ENCODE measurements at regions not wholly inside any gene's neighbourhood (a gene's known extent, or its start where the extent isn't known, plus 50 kb on each side); places are given as distances from the start of the nearest gene placed in this dataset.
"Not testable (repeated sequence)": the region's sequence is repeated elsewhere in the genome, so short reads cannot be mapped to it uniquely, and the experiment has no call there.

DNA sequence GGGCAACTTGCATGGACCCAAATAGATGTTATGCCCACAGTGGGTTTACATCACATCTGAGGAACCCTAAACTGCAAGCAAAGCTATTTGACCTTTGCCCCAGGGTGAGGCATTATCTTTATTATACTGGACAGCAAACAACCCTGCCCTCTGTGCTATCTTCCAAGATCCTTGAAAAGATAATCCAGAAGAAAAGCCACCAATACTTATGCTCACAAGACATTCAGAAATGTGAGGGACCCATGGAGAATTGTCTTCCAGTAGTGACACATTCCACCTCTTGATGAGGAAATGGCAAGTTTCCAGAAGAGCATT lies 53.0 kb upstream of the NDUFV2 start:
- Histone ChIP-seq H3K36me3 (replicated peaks in 1 of 2; ENCODE audit: control extremely low read depth in 1 of 2, control insufficient read depth in 1 of 2, extremely low read depth in 1 of 2, insufficient read depth in 2 of 2, low read length in 1 of 2) (no peaks in the 10 kb centered on the region), H3K79me2 (ENCODE audit: control insufficient read depth, insufficient read depth, low read length) (no peaks in the 10 kb centered on the region), H3K27me3 (replicated peaks in 1 of 4; ENCODE audit: control extremely low read depth in 1 of 4, control insufficient read depth in 3 of 4, insufficient read depth in 4 of 4, low read length in 3 of 4) (no peaks in the 10 kb centered on the region), H3K27ac (ENCODE audit: low read length in 2 of 2) (no peak overlapping the region), H3K9ac (ENCODE audit: low read length) (no peak overlapping the region), H3K4me3 (ENCODE audit: control extremely low read depth in 1 of 5, extremely low read depth in 1 of 5, insufficient read depth in 1 of 5, low read depth in 2 of 5, low read length in 4 of 5) (no peak overlapping the region), H3K4me1 (ENCODE audit: control insufficient read depth in 2 of 2, insufficient read depth in 2 of 2, low read length in 2 of 2) (no peaks in the 10 kb centered on the region), H4K20me1 (ENCODE audit: control insufficient read depth, insufficient read depth, low read length, poor library complexity, severe bottlenecking) (no peaks in the 10 kb centered on the region), H3K4me2 (replicated peaks; ENCODE audit: low read depth, low read length, poor library complexity, severe bottlenecking) (no peak overlapping the region), H2AFZ (ENCODE audit: insufficient read depth, low read depth, low read length, poor library complexity, severe bottlenecking) (no peak overlapping the region), H3K9me3 (ENCODE audit: control extremely low read depth in 1 of 3, control insufficient read depth in 2 of 3, insufficient read depth in 1 of 3, low read length in 2 of 3) (peaks cover 1 to 14% (median 9%) of the 10 kb centered on the region in 3 donors)
- Mint-ChIP-seq H3K4me1 (no peaks in the 10 kb centered on the region), H3K4me3 (no peak overlapping the region), H3K27ac (no peak overlapping the region), H3K9me3 (ENCODE audit: insufficient read depth) (peaks cover 9% of the 10 kb centered on the region), H3K27me3 (no peaks in the 10 kb centered on the region)
- no peak for TF ChIP-seq EZH2 (IDR thresholded peaks at IDR 0.05; ENCODE audit: borderline replicate concordance, insufficient read depth, low read depth, low read length, poor library complexity, severe bottlenecking)
- TF ChIP-seq, protein P1, sequence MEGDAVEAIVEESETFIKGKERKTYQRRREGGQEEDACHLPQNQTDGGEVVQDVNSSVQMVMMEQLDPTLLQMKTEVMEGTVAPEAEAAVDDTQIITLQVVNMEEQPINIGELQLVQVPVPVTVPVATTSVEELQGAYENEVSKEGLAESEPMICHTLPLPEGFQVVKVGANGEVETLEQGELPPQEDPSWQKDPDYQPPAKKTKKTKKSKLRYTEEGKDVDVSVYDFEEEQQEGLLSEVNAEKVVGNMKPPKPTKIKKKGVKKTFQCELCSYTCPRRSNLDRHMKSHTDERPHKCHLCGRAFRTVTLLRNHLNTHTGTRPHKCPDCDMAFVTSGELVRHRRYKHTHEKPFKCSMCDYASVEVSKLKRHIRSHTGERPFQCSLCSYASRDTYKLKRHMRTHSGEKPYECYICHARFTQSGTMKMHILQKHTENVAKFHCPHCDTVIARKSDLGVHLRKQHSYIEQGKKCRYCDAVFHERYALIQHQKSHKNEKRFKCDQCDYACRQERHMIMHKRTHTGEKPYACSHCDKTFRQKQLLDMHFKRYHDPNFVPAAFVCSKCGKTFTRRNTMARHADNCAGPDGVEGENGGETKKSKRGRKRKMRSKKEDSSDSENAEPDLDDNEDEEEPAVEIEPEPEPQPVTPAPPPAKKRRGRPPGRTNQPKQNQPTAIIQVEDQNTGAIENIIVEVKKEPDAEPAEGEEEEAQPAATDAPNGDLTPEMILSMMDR (IDR thresholded peaks at IDR 0.05) = no peak
- intact Hi-C loops (cut with micrococcal nuclease) = no loop called here
- POLR2A ChIA-PET = no interaction called here
- ATAC-seq (ENCODE audit: low read depth) (no peak), DNase-seq (no peak)
- CTCF ChIA-PET = no interaction called here

DNA sequence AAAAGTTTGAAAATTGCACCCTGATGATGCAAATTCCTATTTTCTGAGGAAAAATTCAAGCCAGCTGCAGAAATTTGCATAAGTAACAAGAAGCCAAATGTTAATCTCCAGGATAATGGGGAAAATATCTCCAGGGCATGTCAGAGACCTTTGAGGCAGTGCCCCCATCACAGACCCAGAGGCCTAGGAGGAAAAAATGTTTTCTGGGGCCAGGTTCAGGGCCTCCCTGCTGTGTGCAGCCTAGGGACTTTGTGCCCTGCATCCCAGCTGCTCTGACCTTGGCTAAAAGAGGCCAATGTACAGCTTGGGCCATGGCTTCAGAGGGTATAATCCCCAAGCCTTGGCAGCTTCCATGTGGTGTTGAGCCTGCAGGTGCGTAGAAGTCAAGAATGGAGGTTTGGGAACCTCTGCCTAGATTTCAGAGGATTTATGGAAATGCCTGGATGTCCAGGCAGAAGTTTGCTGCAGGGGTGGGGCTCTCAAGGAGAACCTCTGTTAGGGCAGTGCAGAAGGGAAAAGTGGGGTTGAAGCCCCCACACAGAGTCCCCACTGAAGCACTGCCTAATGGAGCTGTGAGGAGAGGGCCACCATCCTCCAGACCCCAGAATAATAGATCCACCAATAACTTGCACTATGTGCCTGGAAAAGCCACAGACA lies 51.7 kb upstream of the NDUFV2 start:
- H3K36me3 ChIP-seq (replicated peaks in 1 of 2; ENCODE audit: control extremely low read depth in 1 of 2, control insufficient read depth in 1 of 2, extremely low read depth in 1 of 2, insufficient read depth in 2 of 2, low read length in 1 of 2); H3K9me3 Mint-ChIP-seq (ENCODE audit: insufficient read depth); POLR2A ChIA-PET; H4K20me1 ChIP-seq (ENCODE audit: control insufficient read depth, insufficient read depth, low read length, poor library complexity, severe bottlenecking); DNase-seq; H3K4me3 Mint-ChIP-seq; H3K27ac ChIP-seq (ENCODE audit: low read length in 2 of 2); H2AFZ ChIP-seq (ENCODE audit: insufficient read depth, low read depth, low read length, poor library complexity, severe bottlenecking); H3K27ac Mint-ChIP-seq; CTCF ChIA-PET; H3K4me1 Mint-ChIP-seq; H3K9ac ChIP-seq (ENCODE audit: low read length); H3K27me3 ChIP-seq (replicated peaks in 1 of 4; ENCODE audit: control extremely low read depth in 1 of 4, control insufficient read depth in 3 of 4, insufficient read depth in 4 of 4, low read length in 3 of 4); ATAC-seq (ENCODE audit: low read depth); H3K4me2 ChIP-seq (replicated peaks; ENCODE audit: low read depth, low read length, poor library complexity, severe bottlenecking); H3K79me2 ChIP-seq (ENCODE audit: control insufficient read depth, insufficient read depth, low read length); H3K4me3 ChIP-seq (ENCODE audit: control extremely low read depth in 1 of 5, extremely low read depth in 1 of 5, insufficient read depth in 1 of 5, low read depth in 2 of 5, low read length in 4 of 5); H3K27me3 Mint-ChIP-seq; H3K4me1 ChIP-seq (ENCODE audit: control insufficient read depth in 2 of 2, insufficient read depth in 2 of 2, low read length in 2 of 2); intact Hi-C loops (cut with micrococcal nuclease): not testable (repeated sequence)
- no CpG with 5 or more reads among the region's 1 CpG for WGBS (ENCODE audit: insufficient coverage)
- peaks cover 1 to 14% (median 9%) of the 10 kb centered on the region in 3 donors for H3K9me3 ChIP-seq (ENCODE audit: control extremely low read depth in 1 of 3, control insufficient read depth in 2 of 3, insufficient read depth in 1 of 3, low read length in 2 of 3)
